Activated T-helper 2 cell treated with anti-CD3 and anti-CD28 coated beads, Interferon-gamma antibody, Interleukin-2, Interleukin-4, amounts not matched to agents 10 μg/mL and 5 μg/mL and 100 μg/mL, durations not matched to agents 14 hours and 24 hours and 36 hours (primary cell): ENCODE measurements at regions not wholly inside any gene's neighbourhood (a gene's known extent, or its start where the extent isn't known, plus 50 kb on each side); places are given as distances from the start of the nearest gene placed in this dataset.

Source experiments
- DNase-seq: peaks from one replicate; pipeline ENCODE4 v3.0.0; 2021; ENCODE audit warnings: low spot score
- H3K27ac Mint-ChIP-seq: one replicate; pipeline ENCODE4 v1.8.0; 2021; ENCODE audit warnings: mixed read lengths
- H3K27me3 Mint-ChIP-seq: one replicate; pipeline ENCODE4 v1.8.0; 2021; ENCODE audit warnings: low read depth, mixed read lengths
- H3K36me3 Mint-ChIP-seq: one replicate; pipeline ENCODE4 v1.8.0; 2021; ENCODE audit warnings: low read depth, mixed read lengths
- H3K4me1 Mint-ChIP-seq: one replicate; pipeline ENCODE4 v1.8.0; 2021; ENCODE audit warnings: low read depth, mixed read lengths
- H3K4me3 Mint-ChIP-seq: one replicate; pipeline ENCODE4 v1.8.0; 2021; ENCODE audit warnings: low read depth, mild to moderate bottlenecking, moderate library complexity, mixed read lengths
- H3K9me3 Mint-ChIP-seq: one replicate; pipeline ENCODE4 v1.8.0; 2021; ENCODE audit warnings: mixed read lengths
- intact Hi-C: fragments of 100-400 bp; cut with micrococcal nuclease; formaldehyde crosslinking; loops from one replicate; pipeline ENCODE4 v1.15.1; 2023

DNA sequence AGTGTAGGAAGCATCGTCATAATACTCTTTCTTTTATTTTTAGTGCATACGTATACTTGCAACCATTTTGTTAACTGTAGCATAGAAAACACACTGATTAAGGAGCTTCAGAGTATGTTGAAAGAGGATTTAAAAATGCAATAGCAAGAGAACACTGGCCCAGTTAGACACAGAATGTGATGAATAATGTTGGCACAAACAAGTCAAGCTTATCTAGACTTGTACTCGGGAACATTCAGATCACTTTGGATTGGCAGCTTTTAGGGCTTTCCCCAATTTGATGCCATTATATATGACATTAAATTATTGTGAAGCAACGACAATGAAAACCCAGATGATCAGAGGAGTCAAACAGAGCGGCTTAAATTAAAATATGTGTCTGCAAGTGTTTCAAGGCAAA is 468.1 kb downstream of the PRKD1 start:
- no peaks in the 10 kb centered on the region for H3K36me3 Mint-ChIP-seq
- no peak overlapping the region for H3K27ac Mint-ChIP-seq
- H3K27me3 Mint-ChIP-seq, result no peaks in the 10 kb centered on the region
- no peak for DNase-seq
- intact Hi-C loops, result no loop called here
- no peaks in the 10 kb centered on the region for H3K4me1 Mint-ChIP-seq
- peaks cover 25% of the 10 kb centered on the region for H3K9me3 Mint-ChIP-seq
- no peak overlapping the region for H3K4me3 Mint-ChIP-seq

DNA sequence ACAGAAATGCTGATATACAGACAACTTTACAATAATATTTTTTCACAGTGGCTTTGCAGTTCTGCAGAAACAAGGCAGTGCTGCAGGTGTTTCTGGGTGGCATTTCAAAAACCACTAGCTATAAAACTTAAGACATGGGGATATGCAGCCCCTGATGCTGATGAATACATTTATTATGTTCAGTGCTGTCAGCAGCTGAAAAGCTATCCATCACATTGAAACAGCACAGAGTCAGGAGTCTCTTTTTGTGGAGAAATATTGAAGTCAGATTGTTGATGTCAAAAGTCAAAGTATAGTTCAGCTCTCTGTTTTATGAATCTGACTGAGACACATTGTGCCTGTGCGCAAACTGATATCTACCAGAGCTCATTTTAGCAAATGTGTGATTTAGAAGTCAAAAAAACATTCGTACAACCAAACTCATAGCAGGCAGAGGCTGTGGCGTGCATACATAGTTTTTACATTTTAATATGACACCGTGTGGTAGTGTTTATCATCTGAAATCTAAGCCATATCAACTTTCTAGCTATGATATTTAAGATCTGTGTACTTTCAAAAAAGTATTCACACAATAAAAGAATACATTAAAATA is 467.6 kb downstream of the PRKD1 start:
- Mint-ChIP-seq H3K27ac (no peak overlapping the region), H3K4me1 (no peaks in the 10 kb centered on the region), H3K4me3 (no peak overlapping the region), H3K27me3 (no peaks in the 10 kb centered on the region), H3K36me3 (no peaks in the 10 kb centered on the region), H3K9me3 (peaks cover 27% of the 10 kb centered on the region)
- no peak for DNase-seq
- intact Hi-C loops, result no loop called here

DNA sequence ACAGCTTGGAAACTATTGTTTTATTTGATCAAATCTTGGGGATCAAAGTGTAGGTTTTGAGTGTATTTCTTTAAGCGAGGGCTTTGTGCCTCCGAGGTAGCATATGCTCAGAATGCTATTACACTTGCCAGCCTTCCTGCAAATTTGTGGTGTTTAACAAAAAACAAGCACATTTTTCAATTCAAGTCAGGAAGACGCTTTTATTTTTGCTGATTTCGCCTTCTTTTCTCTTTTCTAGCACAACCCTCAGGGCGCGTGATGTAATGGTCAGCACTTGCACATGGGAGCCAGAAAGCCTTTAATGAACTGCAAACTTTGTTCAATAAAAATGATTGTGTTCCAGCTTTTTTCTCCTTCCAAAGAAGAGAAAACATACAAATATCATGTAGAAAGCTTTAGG is 466.5 kb downstream of the PRKD1 start:
- Mint-ChIP-seq H3K27me3 (no peaks in the 10 kb centered on the region), H3K36me3 (no peaks in the 10 kb centered on the region), H3K9me3 (peaks cover 24% of the 10 kb centered on the region), H3K4me3 (no peak overlapping the region), H3K4me1 (no peaks in the 10 kb centered on the region), H3K27ac (no peak overlapping the region)
- intact Hi-C loops, result no loop called here
- no peak for DNase-seq

DNA sequence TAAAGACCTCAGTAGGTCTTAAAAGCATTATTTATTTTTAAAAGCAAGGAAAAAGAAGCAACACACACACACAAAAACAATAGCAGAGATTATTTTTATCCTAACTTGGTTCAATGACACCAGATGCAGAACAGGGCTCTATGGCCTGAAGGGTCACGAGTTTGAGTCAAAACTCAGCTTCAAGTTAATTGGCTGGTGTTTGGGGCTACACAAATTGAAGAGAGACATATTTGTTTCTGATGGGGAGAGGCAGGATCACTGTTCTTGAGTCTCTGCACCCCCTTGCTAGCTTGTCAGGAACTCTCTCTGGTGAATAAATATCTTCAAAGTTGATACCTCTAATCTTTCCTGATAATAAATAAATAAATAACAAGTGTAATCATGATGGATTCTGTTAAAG is 466.1 kb downstream of the PRKD1 start:
- Mint-ChIP-seq H3K36me3 (no peaks in the 10 kb centered on the region), H3K27ac (no peak overlapping the region), H3K4me1 (no peaks in the 10 kb centered on the region), H3K4me3 (no peak overlapping the region), H3K27me3 (no peaks in the 10 kb centered on the region), H3K9me3 (peaks cover 20% of the 10 kb centered on the region)
- intact Hi-C loops, result no loop called here
- DNase-seq, result no peak

DNA sequence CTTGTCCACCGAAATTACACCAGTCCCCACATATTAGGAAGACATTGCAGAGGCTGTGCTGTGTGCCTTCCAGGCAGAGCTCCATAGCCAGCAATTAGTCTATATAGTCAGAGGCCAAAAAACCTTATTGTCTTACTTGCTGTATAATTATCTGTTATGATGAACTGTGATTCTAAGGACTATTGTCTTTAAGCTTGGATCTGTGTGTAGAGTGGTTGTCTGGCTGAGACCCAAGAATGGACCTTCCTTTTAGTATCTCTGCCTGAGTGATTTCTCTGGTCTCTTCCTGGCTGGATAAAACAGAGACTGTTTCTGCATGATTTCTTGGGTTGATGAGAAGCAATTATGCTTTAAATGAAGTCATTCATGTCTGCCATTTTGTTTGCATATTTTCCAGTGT is 465.3 kb downstream of the PRKD1 start:
- no peaks in the 10 kb centered on the region for H3K36me3 Mint-ChIP-seq
- no peaks in the 10 kb centered on the region for H3K27me3 Mint-ChIP-seq
- H3K9me3 Mint-ChIP-seq, result peaks cover 20% of the 10 kb centered on the region
- H3K4me1 Mint-ChIP-seq, result no peaks in the 10 kb centered on the region
- DNase-seq, result no peak
- H3K27ac Mint-ChIP-seq, result no peak overlapping the region
- intact Hi-C loops, result no loop called here
- no peak overlapping the region for H3K4me3 Mint-ChIP-seq

DNA sequence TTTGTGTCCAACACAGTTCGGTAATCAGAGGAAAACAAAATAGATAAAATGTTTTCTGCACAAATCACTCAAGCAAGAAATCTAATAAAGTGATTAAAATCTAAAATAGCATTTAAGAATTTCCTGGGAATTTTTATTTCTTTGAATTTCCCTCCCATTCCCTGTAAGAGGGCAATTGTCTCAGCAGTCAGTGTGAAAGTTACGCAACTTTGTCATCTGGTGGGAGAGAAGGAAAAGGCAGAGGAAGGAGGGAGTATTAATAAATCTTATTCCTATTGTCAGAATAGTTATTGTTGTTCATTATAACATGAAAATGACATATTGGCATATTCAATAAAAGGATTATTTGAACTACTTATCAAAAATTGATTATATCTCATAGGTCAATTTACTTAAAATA is 464.9 kb downstream of the PRKD1 start:
- Mint-ChIP-seq H3K27ac (no peak overlapping the region), H3K4me3 (no peak overlapping the region), H3K9me3 (peaks cover 21% of the 10 kb centered on the region), H3K27me3 (no peaks in the 10 kb centered on the region), H3K4me1 (no peaks in the 10 kb centered on the region), H3K36me3 (no peaks in the 10 kb centered on the region)
- intact Hi-C loops, result no loop called here
- no peak for DNase-seq

DNA sequence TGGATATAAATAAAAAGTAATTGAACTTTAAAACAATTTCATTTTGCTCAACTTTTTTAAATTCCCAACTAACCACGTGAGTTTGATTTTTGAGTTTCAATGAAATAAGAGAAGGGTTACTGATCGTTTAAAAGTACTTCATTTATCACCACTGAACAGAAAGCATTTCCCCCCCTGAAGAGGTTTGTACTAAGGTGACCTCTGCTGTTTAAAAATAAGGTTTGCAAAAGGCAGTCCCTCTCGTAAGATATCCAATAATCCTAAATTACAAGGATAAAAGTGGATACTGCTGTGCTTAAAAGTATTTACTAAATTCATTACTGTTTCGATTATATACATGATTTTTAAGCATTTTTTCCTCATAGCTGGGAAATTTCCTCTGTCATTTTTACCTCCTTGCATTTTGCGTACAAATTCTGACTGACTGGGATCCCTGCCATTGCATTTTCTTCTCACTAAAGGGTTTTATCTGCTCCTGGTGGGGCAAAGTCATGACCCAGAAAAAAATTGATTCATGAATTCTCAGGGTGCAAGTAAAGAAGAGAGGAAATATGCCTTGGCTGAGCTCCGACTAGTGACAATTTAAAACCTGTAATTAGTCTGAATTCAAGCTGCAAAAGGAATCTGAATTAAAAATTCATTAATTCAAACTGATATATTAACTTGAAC is 463.8 kb downstream of the PRKD1 start:
- H3K27me3 Mint-ChIP-seq, result no peaks in the 10 kb centered on the region
- peaks cover 27% of the 10 kb centered on the region for H3K9me3 Mint-ChIP-seq
- intact Hi-C loops, result no loop called here
- no peak overlapping the region for H3K27ac Mint-ChIP-seq
- no peak overlapping the region for H3K4me3 Mint-ChIP-seq
- no peak for DNase-seq
- H3K36me3 Mint-ChIP-seq, result no peaks in the 10 kb centered on the region
- no peaks in the 10 kb centered on the region for H3K4me1 Mint-ChIP-seq

DNA sequence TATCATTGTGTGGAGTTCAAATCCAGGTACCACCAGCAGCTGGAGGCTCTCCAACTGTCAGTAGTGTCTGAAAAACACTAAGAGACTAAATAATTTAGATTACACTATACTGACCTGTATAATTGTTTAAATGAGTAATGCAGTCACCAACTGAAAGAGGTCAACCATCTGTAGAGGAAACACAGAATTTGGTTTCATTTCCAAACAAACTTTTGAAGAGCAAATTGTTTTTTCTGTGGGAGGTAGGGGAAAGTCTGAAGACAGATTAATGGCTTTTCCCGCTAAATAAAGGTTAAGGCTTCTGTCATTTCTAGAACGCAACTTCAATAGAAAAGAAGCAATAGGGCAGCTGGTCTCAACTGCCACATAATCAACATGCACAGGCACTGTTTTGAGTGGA is 462.6 kb downstream of the PRKD1 start:
- H3K9me3 Mint-ChIP-seq, result peaks cover 21% of the 10 kb centered on the region

DNA sequence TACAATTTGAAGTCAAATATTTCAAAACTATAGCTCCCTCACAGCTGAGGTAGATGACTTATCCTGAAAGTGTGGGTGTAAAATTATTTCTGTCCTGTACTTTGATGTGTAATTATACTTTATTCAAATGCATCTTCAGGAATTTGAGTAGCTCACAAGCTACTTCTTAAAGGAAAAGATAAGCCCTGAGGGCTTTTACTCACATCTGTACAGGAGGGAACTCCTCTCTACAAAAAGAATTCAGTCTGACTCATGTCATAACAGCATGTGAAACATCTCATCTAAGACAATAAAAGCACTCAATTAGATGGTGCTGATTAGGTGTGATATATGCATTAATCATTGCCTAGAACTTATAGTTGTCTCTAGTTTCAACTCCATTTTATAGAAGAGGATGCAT is 452.0 kb downstream of the PRKD1 start:
- DNase-seq, result no peak
- no peaks in the 10 kb centered on the region for H3K27me3 Mint-ChIP-seq
- no peak overlapping the region for H3K4me3 Mint-ChIP-seq
- H3K27ac Mint-ChIP-seq, result no peak overlapping the region
- intact Hi-C loops, result no loop called here
- no peaks in the 10 kb centered on the region for H3K36me3 Mint-ChIP-seq
- no peaks in the 10 kb centered on the region for H3K4me1 Mint-ChIP-seq
- peaks cover 4% of the 10 kb centered on the region for H3K9me3 Mint-ChIP-seq

More for the DNA sequence above, 462.6 kb downstream of the PRKD1 start:
- Mint-ChIP-seq H3K27me3 (no peaks in the 10 kb centered on the region), H3K4me3 (no peak overlapping the region), H3K36me3 (no peaks in the 10 kb centered on the region), H3K27ac (no peak overlapping the region), H3K4me1 (no peaks in the 10 kb centered on the region)
- DNase-seq, result no peak
- intact Hi-C loops, result no loop called here

DNA sequence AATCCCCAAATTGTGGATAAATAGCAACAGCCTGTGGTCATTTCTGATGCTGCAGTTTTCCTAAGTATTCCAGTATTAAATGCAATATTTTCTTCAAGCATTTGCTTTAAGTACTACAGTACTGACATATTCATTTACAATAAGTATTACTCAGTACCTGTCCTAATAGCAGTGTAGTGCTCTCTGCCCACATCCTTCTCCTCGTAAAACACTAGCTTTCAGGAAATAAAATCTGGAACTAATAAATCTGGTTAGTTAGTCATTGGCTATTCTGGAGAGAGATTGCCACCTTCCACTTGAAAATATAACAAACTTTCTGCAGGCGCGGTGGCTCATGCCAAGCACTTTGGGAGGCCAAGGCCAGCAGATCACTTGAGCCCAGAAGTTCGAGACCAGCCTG is 441.5 kb downstream of the PRKD1 start:
- Mint-ChIP-seq H3K27ac (no peak overlapping the region), H3K9me3 (peaks cover 13% of the 10 kb centered on the region), H3K27me3 (no peaks in the 10 kb centered on the region), H3K4me1 (no peaks in the 10 kb centered on the region), H3K4me3 (no peak overlapping the region), H3K36me3 (no peaks in the 10 kb centered on the region)
- no peak for DNase-seq
- intact Hi-C loops, result no loop called here

DNA sequence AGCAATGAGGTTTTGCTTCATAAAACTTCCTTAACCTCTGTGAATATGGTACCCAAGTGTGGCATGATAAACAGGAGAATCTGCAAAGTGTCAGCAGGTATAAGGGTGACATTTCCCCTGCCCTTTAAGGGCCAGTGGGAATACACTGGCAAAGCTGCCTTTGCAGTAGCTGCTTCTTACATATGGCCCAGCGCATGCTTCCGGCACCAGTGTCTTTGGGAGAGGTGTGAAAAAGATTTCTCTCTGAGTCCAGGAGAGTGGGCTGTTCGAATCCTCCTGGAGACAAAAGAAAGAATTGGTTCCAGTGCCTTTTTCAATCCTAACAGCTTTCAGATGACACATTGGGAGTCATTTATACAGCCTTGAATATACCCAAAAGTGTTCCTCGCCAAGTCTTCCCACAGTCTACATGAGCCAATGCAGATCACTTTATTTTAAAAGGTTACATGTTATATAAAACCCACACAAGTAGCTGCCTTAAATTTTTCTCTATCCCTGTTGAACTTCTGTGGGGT is 437.7 kb downstream of the PRKD1 start:
- Mint-ChIP-seq H3K4me1 (no peaks in the 10 kb centered on the region), H3K36me3 (no peaks in the 10 kb centered on the region), H3K27ac (no peak overlapping the region), H3K9me3 (peaks cover 28% of the 10 kb centered on the region), H3K4me3 (no peak overlapping the region), H3K27me3 (no peaks in the 10 kb centered on the region)
- intact Hi-C loops, result no loop called here
- DNase-seq, result no peak

DNA sequence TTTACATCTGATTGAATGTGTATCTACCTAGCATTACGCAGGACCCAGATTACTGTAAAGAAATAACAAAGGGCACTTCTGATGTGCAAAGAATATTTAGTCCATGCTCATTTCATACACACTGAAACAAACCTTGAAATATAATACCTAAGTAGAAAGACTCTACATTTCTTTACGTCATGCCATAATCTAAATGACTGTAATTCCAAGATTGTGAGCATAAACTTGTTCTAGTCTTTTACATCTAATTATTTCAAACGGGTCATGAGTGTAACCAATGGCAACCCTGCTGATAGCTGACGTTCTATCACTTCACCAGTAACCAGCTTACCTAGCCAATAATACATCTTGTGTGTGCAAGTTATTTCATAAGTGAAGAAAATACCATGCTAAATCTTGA is 433.8 kb downstream of the PRKD1 start:
- no peak for DNase-seq
- Mint-ChIP-seq H3K27ac (no peak overlapping the region), H3K4me1 (no peaks in the 10 kb centered on the region), H3K36me3 (no peaks in the 10 kb centered on the region), H3K4me3 (no peak overlapping the region), H3K27me3 (no peaks in the 10 kb centered on the region), H3K9me3 (peaks cover 30% of the 10 kb centered on the region)
- intact Hi-C loops, result no loop called here

DNA sequence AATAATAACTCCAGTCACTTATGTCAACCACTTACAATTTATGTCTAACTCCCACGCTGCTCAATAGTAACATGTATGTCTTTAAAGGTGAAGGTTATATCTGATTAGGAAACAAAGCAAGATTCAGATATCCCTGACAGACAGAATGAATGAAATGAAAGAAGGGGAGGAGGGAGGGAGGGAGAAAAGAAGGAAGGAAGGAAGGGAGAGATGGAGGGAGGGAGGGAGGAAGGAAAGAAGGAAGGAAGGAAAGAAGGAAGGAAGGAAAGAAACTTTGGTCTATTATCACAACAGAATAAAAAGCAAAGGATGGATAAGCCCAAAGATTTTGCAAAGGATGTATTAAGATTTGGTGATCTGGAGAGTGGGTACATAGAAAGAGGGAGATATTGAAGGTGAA is 433.3 kb downstream of the PRKD1 start:
- intact Hi-C loops, result no loop called here
- Mint-ChIP-seq H3K27ac (no peak overlapping the region), H3K27me3 (no peaks in the 10 kb centered on the region)

More for the DNA sequence above, 433.3 kb downstream of the PRKD1 start:
- H3K4me3 Mint-ChIP-seq, result no peak overlapping the region
- peaks cover 30% of the 10 kb centered on the region for H3K9me3 Mint-ChIP-seq
- H3K36me3 Mint-ChIP-seq, result no peaks in the 10 kb centered on the region
- no peak for DNase-seq
- H3K4me1 Mint-ChIP-seq, result no peaks in the 10 kb centered on the region
